CD4-positive, CD25-positive, alpha-beta regulatory T cell (primary cell): ENCODE measurements at regions not wholly inside any gene's neighbourhood (a gene's known extent, or its start where the extent isn't known, plus 50 kb on each side); places are given as distances from the start of the nearest gene placed in this dataset.
"Not testable (repeated sequence)": the region's sequence is repeated elsewhere in the genome, so short reads cannot be mapped to it uniquely, and the experiment has no call there.

Experiments used
- ATAC-seq, 2 donors: fragments of 150-1000 bp; cut with Tn5 transposase; one replicate each; pipeline ENCODE4 v1.10.0; 2021; ENCODE audit warnings: low read depth in 2 of 2, moderate number of reproducible peaks in 2 of 2, moderate library complexity in 1 of 2
- DNase-seq, 3 donors: peaks; one replicate each; pipeline versions ENCODE4 v3.0.0 to v3.0.0-alpha.2; 2012 to 2022; ENCODE audit warnings: mixed read lengths in 1 of 3
- H3K27ac ChIP-seq: one replicate; pipeline ENCODE4 v1.7.0; 2013; ENCODE audit warnings: mild to moderate bottlenecking, low read length; ENCODE audit not compliant: insufficient read depth, poor library complexity, severe bottlenecking
- H3K27me3 ChIP-seq: one replicate; pipeline ENCODE4 v1.7.0; 2013; ENCODE audit warnings: low read length; ENCODE audit not compliant: control insufficient read depth, insufficient read depth
- H3K36me3 ChIP-seq: one replicate; pipeline ENCODE4 v1.7.0; 2013; ENCODE audit warnings: mild to moderate bottlenecking, low read length, moderate library complexity; ENCODE audit not compliant: control insufficient read depth, insufficient read depth
- H3K4me1 ChIP-seq: 2 replicates; pipeline ENCODE4 v1.7.0; 2013; ENCODE audit warnings: mild to moderate bottlenecking, low read length; ENCODE audit not compliant: insufficient read depth, control insufficient read depth, poor library complexity, severe bottlenecking
- H3K4me3 ChIP-seq: one replicate; pipeline ENCODE4 v1.7.0; 2013; ENCODE audit warnings: low read depth, mild to moderate bottlenecking, low read length, moderate library complexity
- H3K9me3 ChIP-seq, 2 experiments: 1 replicate in 1 of 2; 2 replicates in 1 of 2; pipeline ENCODE4 v1.7.0; 2013; ENCODE audit warnings: low read length in 2 of 2, mild to moderate bottlenecking in 1 of 2, moderate library complexity in 1 of 2; ENCODE audit not compliant: control insufficient read depth in 2 of 2
- H3K27ac Mint-ChIP-seq, 3 donors: one replicate each; pipeline ENCODE4 v1.8.0; 2020 to 2022; ENCODE audit warnings: mild to moderate bottlenecking in 3 of 3, mixed read lengths in 3 of 3, moderate library complexity in 2 of 3
- H3K27me3 Mint-ChIP-seq: one replicate; pipeline ENCODE4 v1.8.0; 2022; ENCODE audit warnings: mild to moderate bottlenecking, mixed read lengths
- H3K36me3 Mint-ChIP-seq: one replicate; pipeline ENCODE4 v1.8.0; 2020; ENCODE audit warnings: mixed read lengths
- H3K4me1 Mint-ChIP-seq, 4 donors: one replicate each; pipeline ENCODE4 v1.8.0; 2020 to 2022; ENCODE audit warnings: mixed read lengths in 4 of 4, mild to moderate bottlenecking in 1 of 4
- H3K4me3 Mint-ChIP-seq, 4 donors: one replicate each; pipeline ENCODE4 v1.8.0; 2020 to 2022; ENCODE audit warnings: mild to moderate bottlenecking in 4 of 4, mixed read lengths in 4 of 4, moderate library complexity in 3 of 4
- H3K9me3 Mint-ChIP-seq, 7 donors: one replicate each; pipeline ENCODE4 v1.8.0; 2020 to 2022; ENCODE audit warnings: mixed read lengths in 7 of 7, mild to moderate bottlenecking in 3 of 7, moderate library complexity in 2 of 7

GRCh38 chr1:166601650-166602278, 237.5 kb upstream of the POGK start:
- no peaks in the 10 kb centered on the region for H3K36me3 Mint-ChIP-seq
- H3K9me3 Mint-ChIP-seq, result no peaks in the 10 kb centered on the region

GRCh38 chr1:166602801-166603200, 236.5 kb upstream of the POGK start:
- H3K4me3 Mint-ChIP-seq, ATAC-seq, H3K9me3 Mint-ChIP-seq, H3K4me1 ChIP-seq, H3K4me1 Mint-ChIP-seq, H3K27ac ChIP-seq, H3K4me3 ChIP-seq, H3K27me3 Mint-ChIP-seq, H3K9me3 ChIP-seq, H3K36me3 ChIP-seq, DNase-seq, H3K27me3 ChIP-seq, H3K27ac Mint-ChIP-seq, H3K36me3 Mint-ChIP-seq: not testable (repeated sequence)

More at GRCh38 chr1:166601650-166602278, 237.5 kb upstream of the POGK start:
- no peak overlapping the region for H3K4me3 ChIP-seq
- Mint-ChIP-seq H3K4me3 (no peak overlapping the region), H3K27me3 (peaks cover 4% of the 10 kb centered on the region), H3K4me1 (no peaks in the 10 kb centered on the region), H3K27ac (no peak overlapping the region)
- no peaks in the 10 kb centered on the region for H3K36me3 ChIP-seq
- H3K27ac ChIP-seq, result no peak overlapping the region
- no peak for ATAC-seq
- H3K9me3 ChIP-seq, result no peaks in the 10 kb centered on the region
- no peak for DNase-seq
- no peaks in the 10 kb centered on the region for H3K4me1 ChIP-seq
- no peaks in the 10 kb centered on the region for H3K27me3 ChIP-seq

GRCh38 chr1:166603296-166603695, 236.0 kb upstream of the POGK start:
- no peaks in the 10 kb centered on the region for H3K9me3 Mint-ChIP-seq
- H3K4me3 ChIP-seq, result no peak overlapping the region
- H3K4me1 Mint-ChIP-seq, result no peaks in the 10 kb centered on the region

GRCh38 chr1:166605137-166605536, 234.1 kb upstream of the POGK start:
- no peaks in the 10 kb centered on the region for H3K36me3 ChIP-seq
- no peak overlapping the region for H3K27ac ChIP-seq
- no peaks in the 10 kb centered on the region for H3K9me3 ChIP-seq
- no peak overlapping the region for H3K4me3 ChIP-seq
- no peaks in the 10 kb centered on the region for H3K4me1 ChIP-seq
- DNase-seq, result no peak
- H3K36me3 Mint-ChIP-seq, result no peaks in the 10 kb centered on the region
- no peak overlapping the region for H3K4me3 Mint-ChIP-seq
- ATAC-seq, result no peak
- no peaks in the 10 kb centered on the region for H3K4me1 Mint-ChIP-seq
- no peaks in the 10 kb centered on the region for H3K9me3 Mint-ChIP-seq
- H3K27me3 ChIP-seq, result no peaks in the 10 kb centered on the region
- no peaks in the 10 kb centered on the region for H3K27me3 Mint-ChIP-seq
- H3K27ac Mint-ChIP-seq, result no peak overlapping the region

More at GRCh38 chr1:166603296-166603695, 236.0 kb upstream of the POGK start:
- no peaks in the 10 kb centered on the region for H3K27me3 ChIP-seq
- Mint-ChIP-seq H3K36me3 (no peaks in the 10 kb centered on the region), H3K27ac (no peak overlapping the region), H3K4me3 (no peak overlapping the region), H3K27me3 (peaks cover 4% of the 10 kb centered on the region)
- ATAC-seq (no peak), DNase-seq (no peak)
- no peak overlapping the region for H3K27ac ChIP-seq
- H3K9me3 ChIP-seq, result no peaks in the 10 kb centered on the region
- no peaks in the 10 kb centered on the region for H3K4me1 ChIP-seq
- no peaks in the 10 kb centered on the region for H3K36me3 ChIP-seq

- H3K9me3 ChIP-seq, result no peaks in the 10 kb centered on the region
- no peaks in the 10 kb centered on the region for H3K4me1 ChIP-seq
- Mint-ChIP-seq H3K4me1 (no peaks in the 10 kb centered on the region), H3K27ac (no peak overlapping the region), H3K4me3 (no peak overlapping the region), H3K27me3 (peaks cover 6% of the 10 kb centered on the region), H3K36me3 (no peaks in the 10 kb centered on the region), H3K9me3 (peaks cover 0 to 2% (median 0%) of the 10 kb centered on the region in 7 donors)
- H3K27ac ChIP-seq, result no peak overlapping the region
- no peaks in the 10 kb centered on the region for H3K27me3 ChIP-seq
- no peak for DNase-seq
- no peak for ATAC-seq
- H3K4me3 ChIP-seq, result no peak overlapping the region
- no peaks in the 10 kb centered on the region for H3K36me3 ChIP-seq
Observed at GRCh38 chr1:166612886-166613285, 226.4 kb upstream of the POGK start.

- Mint-ChIP-seq H3K4me1 (no peaks in the 10 kb centered on the region), H3K36me3 (no peaks in the 10 kb centered on the region), H3K9me3 (peaks cover 0 to 2% (median 0%) of the 10 kb centered on the region in 7 donors), H3K27me3 (peaks cover 10% of the 10 kb centered on the region), H3K27ac (no peak overlapping the region), H3K4me3 (no peak overlapping the region)
- H3K9me3 ChIP-seq, result no peaks in the 10 kb centered on the region
- DNase-seq (no peak), ATAC-seq (no peak)
- H3K4me1 ChIP-seq, result no peaks in the 10 kb centered on the region
- H3K4me3 ChIP-seq, result no peak overlapping the region
- no peaks in the 10 kb centered on the region for H3K36me3 ChIP-seq
- H3K27me3 ChIP-seq, result peaks cover 3% of the 10 kb centered on the region
- no peak overlapping the region for H3K27ac ChIP-seq
Observed at GRCh38 chr1:166616206-166616605, 223.1 kb upstream of the POGK start.

GRCh38 chr1:166626711-166627110, 212.6 kb upstream of the POGK start:
- no peaks in the 10 kb centered on the region for H3K36me3 Mint-ChIP-seq
- no peaks in the 10 kb centered on the region for H3K4me1 ChIP-seq
- H3K27me3 ChIP-seq, result no peaks in the 10 kb centered on the region
- H3K9me3 Mint-ChIP-seq, result no peaks in the 10 kb centered on the region
- ATAC-seq (no peak), DNase-seq (no peak)
- H3K4me1 Mint-ChIP-seq, result peaks cover 0 to 4% (median 0%) of the 10 kb centered on the region in 4 donors
- H3K27ac ChIP-seq, result no peak overlapping the region
- no peak overlapping the region for H3K4me3 Mint-ChIP-seq
- H3K27ac Mint-ChIP-seq, result no peak overlapping the region
- no peaks in the 10 kb centered on the region for H3K36me3 ChIP-seq
- no peaks in the 10 kb centered on the region for H3K9me3 ChIP-seq
- H3K4me3 ChIP-seq, result no peak overlapping the region
- no peaks in the 10 kb centered on the region for H3K27me3 Mint-ChIP-seq

GRCh38 chr1:166627558-166627957, 211.7 kb upstream of the POGK start:
- Histone ChIP-seq H3K9me3 (no peaks in the 10 kb centered on the region), H3K36me3 (no peaks in the 10 kb centered on the region), H3K27me3 (no peaks in the 10 kb centered on the region), H3K4me3 (no peak overlapping the region), H3K4me1 (no peaks in the 10 kb centered on the region), H3K27ac (no peak overlapping the region)
- H3K27me3 Mint-ChIP-seq, result no peaks in the 10 kb centered on the region
- no peaks in the 10 kb centered on the region for H3K9me3 Mint-ChIP-seq
- no peak overlapping the region for H3K4me3 Mint-ChIP-seq
- H3K27ac Mint-ChIP-seq, result no peak overlapping the region
- DNase-seq (no peak), ATAC-seq (no peak)
- H3K4me1 Mint-ChIP-seq, result peaks cover 0 to 4% (median 0%) of the 10 kb centered on the region in 4 donors
- H3K36me3 Mint-ChIP-seq, result no peaks in the 10 kb centered on the region
